Hepatocyte (in vitro differentiated cells): ENCODE measurements at regions not wholly inside any gene's neighbourhood (a gene's known extent, or its start where the extent isn't known, plus 50 kb on each side); places are given as distances from the start of the nearest gene placed in this dataset.

Experiments
- EZH2 ChIP-seq: fragments of 200-600 bp; sonication (generic); IDR thresholded peaks from 2 replicates; pipeline ENCODE4 v1.6.1; 2016; ENCODE audit warnings: antibody characterized with exemption, mild to moderate bottlenecking, borderline replicate concordance
- EZH2phosphoT487 ChIP-seq: fragments of 200-600 bp; sonication (generic); IDR thresholded peaks from one replicate; pipeline ENCODE4 v1.6.1; 2018; ENCODE audit warnings: antibody characterized with exemption, mild to moderate bottlenecking, low read depth, moderate library complexity; ENCODE audit not compliant: unreplicated experiment, severe bottlenecking
- TF ChIP-seq, protein P1 (sequence below): fragments of 200-600 bp; sonication (generic); IDR thresholded peaks from 2 replicates; pipeline ENCODE4 v1.5.1; 2016; ENCODE audit warnings: antibody characterized with exemption, mild to moderate bottlenecking; ENCODE audit not compliant: poor library complexity

- TF ChIP-seq, protein P1, sequence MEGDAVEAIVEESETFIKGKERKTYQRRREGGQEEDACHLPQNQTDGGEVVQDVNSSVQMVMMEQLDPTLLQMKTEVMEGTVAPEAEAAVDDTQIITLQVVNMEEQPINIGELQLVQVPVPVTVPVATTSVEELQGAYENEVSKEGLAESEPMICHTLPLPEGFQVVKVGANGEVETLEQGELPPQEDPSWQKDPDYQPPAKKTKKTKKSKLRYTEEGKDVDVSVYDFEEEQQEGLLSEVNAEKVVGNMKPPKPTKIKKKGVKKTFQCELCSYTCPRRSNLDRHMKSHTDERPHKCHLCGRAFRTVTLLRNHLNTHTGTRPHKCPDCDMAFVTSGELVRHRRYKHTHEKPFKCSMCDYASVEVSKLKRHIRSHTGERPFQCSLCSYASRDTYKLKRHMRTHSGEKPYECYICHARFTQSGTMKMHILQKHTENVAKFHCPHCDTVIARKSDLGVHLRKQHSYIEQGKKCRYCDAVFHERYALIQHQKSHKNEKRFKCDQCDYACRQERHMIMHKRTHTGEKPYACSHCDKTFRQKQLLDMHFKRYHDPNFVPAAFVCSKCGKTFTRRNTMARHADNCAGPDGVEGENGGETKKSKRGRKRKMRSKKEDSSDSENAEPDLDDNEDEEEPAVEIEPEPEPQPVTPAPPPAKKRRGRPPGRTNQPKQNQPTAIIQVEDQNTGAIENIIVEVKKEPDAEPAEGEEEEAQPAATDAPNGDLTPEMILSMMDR, result no peak
- TF ChIP-seq EZH2 (no peak), EZH2phosphoT487 (no peak)
Observed at GRCh38 chr2:16368328-16368727, 297.3 kb downstream of the CYRIA start.
